Esophagus mucosa (tissue), 1 donor: ENCODE measurements at regions not wholly inside any gene's neighbourhood (a gene's known extent, or its start where the extent isn't known, plus 50 kb on each side); places are given as distances from the start of the nearest gene placed in this dataset.

ENCODE experiments used
- ATAC-seq: fragments of 200-7000 bp; cut with Tn5 transposase; one replicate; pipeline ENCODE4 v1.9.1; 2020
- donor health status: DM: yes; HTN: yes; CAD: no.

DNA sequence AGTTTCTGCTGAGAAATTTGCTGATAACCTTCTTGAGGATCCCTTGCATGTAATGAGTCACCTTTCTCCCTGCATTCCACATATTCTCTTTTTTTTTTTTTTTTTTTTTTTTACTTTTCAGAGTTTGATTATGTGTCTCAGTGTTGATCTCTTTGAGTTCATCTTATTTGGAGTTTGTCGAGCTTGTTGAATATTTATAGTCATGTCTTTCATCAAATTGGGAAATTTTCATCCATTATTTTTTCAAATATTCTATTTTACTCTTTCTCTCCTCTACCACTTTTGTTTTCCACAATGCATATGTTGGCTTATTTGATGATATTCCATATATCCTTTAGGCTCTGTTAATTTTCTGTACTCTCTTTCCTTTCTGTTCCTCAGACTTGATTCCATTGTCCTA is 136.1 kb downstream of the MAD2L1 start:
- no peak for ATAC-seq

- ATAC-seq = no peak
Observed at GRCh38 chr4:119921830-119922229, 144.8 kb downstream of the MAD2L1 start.

DNA sequence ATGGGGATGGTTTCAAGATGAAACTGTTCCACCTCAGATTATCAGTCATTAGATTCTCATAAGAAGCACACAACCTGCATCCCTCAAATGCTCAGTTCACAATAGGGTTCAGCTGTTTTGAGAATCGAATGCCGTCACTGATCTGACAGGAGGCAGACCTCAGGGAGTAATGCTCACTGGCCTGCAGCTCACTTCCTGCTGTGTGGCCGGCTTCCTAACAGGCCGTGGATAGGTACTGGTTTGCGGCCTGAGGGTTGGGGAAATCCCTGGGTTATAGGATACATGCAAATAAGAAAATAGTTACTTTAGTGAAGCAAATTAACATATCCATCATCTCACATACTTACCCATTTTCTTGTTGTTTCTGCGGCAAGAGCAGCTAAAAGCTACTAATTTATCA is 160.4 kb downstream of the MAD2L1 start:
- ATAC-seq = no peak

GRCh38 chr4:119898211-119898610 is 168.4 kb downstream of the MAD2L1 start:
- ATAC-seq = no peak

DNA sequence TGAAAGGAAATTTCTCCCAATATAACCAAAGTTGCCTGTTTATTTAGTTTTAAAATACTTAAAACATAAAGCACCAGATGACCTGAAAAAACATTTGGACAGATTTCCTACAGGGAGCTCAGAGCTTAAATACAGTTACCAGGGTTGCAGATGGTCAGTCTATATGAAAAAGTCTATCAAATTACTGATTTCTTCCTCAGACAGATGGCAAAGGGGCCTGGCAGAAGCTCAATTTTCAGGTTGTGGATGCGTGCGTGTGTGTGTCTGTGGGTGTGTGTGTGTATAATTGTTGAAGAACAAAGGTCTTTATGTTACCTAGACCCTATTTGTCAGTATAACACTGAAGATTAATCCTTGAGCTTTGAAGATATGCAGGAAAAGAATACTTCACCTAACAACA is 169.4 kb downstream of the MAD2L1 start:
- ATAC-seq = no peak

DNA sequence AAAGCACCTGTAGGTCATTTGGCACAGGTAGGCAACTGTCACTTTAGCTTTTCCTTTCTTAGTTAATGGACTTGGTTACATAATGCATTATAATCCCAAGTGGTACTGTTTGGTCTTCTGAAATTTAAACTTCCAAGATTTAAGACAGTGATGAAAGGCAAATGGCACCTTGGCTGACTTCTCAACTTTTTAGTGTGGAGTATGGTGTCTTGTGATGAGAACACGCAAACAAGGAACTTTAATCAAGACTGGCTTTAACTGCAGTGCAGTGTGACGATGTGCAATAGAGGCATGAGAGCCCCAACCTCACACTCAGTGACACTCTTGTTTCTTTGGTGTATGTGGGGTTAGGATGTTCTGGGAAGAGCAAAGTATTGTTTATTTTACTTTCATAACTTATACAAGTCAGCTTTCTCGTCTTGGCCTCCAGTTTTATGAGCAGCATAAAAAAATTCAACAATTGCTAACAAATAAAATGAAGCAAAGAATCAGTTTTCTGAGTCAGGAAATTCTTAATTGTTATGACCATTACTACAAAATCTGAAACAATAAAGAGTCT is 171.9 kb downstream of the MAD2L1 start:
- no peak for ATAC-seq

GRCh38 chr4:119873794-119874325 is 192.8 kb downstream of the MAD2L1 start:
- no peak for ATAC-seq

- no peak for ATAC-seq
Observed at GRCh38 chr4:119873132-119873531, 193.5 kb downstream of the MAD2L1 start.

DNA sequence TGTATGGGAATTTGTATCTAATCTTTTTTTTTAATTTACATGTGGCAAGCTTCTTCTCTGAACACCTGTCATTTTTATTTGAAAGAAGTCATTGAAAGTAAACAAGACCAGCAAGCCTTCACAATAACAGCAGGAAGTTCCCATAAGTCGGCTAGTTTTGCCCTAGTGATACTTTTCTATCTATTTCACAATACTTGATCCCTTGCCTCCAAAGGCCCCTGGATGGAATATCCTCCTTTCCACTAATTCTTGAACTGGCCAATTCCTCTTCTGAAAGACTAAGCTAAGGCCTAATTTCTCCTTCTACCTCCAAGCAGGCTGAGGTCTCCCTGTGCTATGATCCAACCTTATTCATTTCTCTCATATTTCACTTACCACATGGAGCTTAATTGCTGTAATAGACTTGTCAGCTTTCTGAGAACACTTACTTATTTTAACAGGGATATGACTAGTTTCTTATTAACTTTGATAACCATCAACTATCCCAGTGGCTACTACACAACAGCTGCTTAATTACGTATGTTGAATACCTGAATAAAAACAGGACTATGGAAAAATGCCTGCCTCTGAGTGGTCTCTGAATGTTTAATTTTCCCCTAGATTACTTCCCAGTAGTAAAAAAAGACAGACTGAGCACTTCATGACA is 194.2 kb downstream of the MAD2L1 start:
- no peak for ATAC-seq

DNA sequence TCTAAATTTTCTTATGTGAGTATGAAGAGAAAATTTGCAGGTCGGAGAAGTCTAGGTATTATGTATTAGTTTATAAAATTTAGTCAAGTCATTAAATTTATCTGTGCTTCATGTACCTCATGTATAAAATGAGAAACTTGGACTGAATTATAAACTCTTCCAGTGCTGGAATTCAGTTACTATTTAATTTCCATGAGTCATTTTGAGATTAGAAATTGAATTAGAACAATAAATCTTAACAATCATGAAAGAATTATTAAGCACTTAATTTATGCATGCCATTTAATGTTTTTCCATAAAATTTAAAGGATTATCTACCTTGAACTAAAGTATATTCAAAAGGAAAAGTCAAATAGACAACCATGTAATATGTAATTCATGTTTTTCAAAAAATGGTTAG is 195.8 kb downstream of the MAD2L1 start:
- no peak for ATAC-seq

- ATAC-seq = no peak
Observed at GRCh38 chr4:119865789-119866188, 200.9 kb downstream of the MAD2L1 start.

DNA sequence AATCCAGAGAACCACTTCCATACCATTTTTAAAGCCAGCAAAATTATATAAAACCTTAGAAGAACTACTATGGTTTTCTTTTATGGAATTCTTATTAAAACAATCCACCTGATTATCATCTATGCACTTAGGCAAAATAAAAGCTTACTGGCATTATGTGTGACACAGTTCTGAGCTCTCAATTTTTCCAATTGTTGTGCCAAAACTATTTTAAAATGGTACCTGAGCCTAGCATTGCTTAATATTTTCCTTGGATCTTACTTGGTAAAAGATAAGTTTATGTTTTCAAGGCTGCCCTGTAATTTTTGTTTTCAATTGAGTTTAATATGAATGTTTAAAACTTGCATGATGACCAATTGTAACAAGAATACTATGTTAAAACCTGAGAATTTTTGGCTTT is 201.3 kb downstream of the MAD2L1 start:
- no peak for ATAC-seq

GRCh38 chr4:119861731-119862130 is 204.9 kb downstream of the MAD2L1 start:
- ATAC-seq = no peak

- ATAC-seq = no peak
Observed at GRCh38 chr4:119858176-119858575, 208.5 kb downstream of the MAD2L1 start.

GRCh38 chr4:119854364-119854763 is 212.3 kb downstream of the MAD2L1 start:
- no peak for ATAC-seq

- ATAC-seq = no peak
Observed at GRCh38 chr4:119851649-119852048, 215.0 kb downstream of the MAD2L1 start.

- ATAC-seq = no peak
Observed at GRCh38 chr4:119841361-119841760, 212.8 kb upstream of the PDE5A start.

- ATAC-seq = no peak
Observed at GRCh38 chr4:119835613-119835910, 207.0 kb upstream of the PDE5A start.

- no peak for ATAC-seq
Observed at GRCh38 chr4:119834906-119835612, 206.5 kb upstream of the PDE5A start.

DNA sequence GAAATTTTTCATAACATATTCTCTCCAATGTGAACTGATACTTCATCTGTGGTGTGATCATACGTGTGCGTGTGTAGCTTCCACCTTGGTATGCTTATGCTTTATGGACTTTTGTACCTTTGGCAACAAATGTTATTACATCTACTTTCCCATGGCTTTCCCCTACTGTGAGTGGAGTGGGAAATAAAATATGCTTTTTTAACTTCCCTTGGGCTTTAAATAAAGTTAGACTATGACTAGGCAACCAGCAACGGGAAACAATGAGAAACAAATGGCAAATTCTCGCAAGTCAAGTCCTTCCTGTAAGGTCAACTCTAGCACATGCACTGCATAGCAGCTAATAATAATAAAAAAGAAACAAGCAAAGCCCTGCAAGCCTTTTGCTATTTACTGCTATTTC is 205.0 kb upstream of the PDE5A start:
- no peak for ATAC-seq

DNA sequence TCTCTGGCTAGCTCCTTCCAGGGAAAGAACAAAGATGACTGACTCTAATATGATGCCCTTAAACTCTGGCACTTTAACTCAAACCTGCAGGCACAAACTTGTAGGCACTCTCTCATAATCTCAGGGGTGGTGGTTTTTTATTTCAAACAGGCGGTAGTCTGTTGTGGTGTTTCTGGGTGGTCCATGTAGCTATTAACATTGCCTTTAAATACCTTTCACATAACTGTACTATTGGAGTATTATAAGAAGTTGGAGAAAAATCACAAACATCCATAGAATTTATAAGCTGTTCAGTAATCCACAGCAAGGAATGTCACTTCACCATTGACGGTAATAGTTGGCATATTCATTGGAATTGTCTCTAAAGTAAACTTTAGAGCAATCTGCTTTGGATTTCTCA is 204.2 kb upstream of the PDE5A start:
- ATAC-seq = no peak

DNA sequence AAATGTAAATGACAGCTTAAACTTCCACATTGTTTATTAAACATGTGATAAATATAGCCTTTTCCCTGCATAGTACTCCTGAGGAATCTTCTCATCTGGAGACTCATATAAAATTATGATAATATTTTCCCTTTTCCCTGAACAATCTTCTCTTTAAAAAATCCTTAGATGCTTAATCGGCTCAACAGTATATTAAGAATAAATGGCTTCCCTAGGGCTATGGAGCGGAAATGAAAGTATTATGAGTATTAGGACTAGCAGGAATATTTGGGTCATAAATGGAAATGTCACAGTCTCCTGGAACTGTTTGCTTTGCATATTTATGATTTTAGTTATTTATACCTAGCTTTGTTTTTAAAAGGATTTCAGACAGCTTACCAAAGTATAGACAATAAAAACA is 200.7 kb upstream of the PDE5A start:
- ATAC-seq = no peak

DNA sequence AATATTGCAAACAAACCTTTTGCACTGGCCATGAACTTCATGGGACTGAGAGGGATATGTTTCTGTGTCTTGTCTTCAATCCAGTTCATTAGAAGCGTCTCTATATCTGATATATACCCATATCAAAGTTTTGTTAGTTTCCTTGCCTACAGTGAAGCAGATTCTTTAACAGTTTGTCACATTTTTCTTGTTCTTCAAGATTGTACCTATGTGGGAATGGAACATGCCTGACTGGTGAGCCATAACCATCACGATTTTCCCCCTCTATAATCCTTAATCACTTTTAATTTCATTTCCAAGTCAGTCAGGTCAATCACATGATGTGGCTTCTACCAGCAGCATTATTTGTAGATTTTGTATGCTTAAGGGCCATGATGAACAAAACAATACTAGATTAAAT is 197.1 kb upstream of the PDE5A start:
- ATAC-seq = no peak

DNA sequence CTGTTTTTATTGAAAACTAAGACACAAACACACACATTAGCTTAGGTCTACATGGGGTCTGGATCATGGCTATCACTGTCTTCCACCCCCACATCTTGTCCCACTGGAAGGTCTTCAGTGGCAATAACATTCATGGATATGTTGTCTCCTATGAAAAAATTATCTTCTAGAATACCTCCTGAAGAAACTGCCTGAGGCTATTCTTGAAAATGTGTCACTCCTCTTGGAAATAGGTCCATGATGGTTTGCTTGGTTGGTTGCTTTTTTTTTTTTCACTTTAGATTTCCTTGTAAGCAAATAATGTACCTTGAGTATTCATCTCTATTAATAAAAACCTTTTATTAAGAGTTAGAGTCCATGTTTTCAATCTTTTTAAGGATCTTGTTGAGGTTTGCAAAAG is 195.3 kb upstream of the PDE5A start:
- no peak for ATAC-seq
